Stimulated activated CD4-positive, alpha-beta T cell treated with anti-CD3 and anti-CD28 coated beads, Interleukin-12 subunit alpha, Interleukin-12 subunit beta, amount 100 ng/mL, for 48 hours (primary cell): ENCODE measurements at regions not wholly inside any gene's neighbourhood (a gene's known extent, or its start where the extent isn't known, plus 50 kb on each side); places are given as distances from the start of the nearest gene placed in this dataset.

Experiments used
- DNase-seq, 3 donors: peaks; one replicate each; pipeline ENCODE4 v3.0.0-alpha.2; 2020; ENCODE audit warnings: low read depth in 2 of 3, low spot score in 1 of 3

DNA sequence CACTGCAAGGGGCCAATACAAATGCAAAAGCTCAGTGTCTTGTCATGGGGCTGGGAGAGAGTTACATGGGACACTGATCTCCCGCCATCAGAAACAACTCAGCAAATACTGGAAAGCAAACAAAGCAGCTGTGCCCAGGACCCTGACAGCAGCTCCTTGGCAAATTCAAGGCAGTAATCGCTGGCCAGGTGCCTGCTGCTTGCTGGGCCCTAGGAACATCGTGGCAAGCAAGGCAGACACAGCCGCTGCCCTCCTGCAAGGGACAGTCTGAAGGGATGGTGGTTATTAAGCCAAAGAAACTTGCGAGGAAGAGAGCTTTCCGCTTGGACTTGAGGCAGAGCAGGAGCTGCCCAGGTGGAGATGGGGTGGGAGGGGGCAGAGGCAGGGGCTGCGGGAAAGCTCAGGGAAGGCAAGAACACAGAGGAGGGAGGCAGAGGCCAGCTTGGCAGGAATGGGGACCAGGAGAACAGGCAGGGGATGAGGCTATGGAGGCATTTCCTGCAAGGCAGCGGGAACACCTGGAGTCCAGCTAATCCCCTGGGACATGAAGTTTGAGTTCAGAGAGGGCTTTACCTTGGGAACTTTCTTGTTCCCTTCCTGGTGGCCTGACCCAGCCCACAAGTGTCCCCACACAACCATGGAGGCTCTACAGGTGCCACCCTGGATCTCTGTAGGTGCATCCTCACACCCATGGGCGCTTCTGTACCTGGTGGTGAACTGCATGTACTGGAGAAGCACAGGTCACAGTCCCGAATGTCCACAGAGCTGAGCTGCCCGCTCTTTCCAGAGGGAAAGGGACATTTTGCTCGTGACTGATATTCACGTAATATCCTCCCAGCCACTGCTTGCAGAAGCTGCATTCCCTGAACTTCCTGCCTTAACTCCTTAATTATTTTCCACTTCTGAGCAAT is 78.7 kb upstream of the ATP2B2 start:
- DNase-seq: no peak

GRCh38 chr3:10585945-10586344 is 80.6 kb upstream of the ATP2B2 start:
- no peak for DNase-seq

- DNase-seq: peak; percentile 9 to 35 (median 18)
Measured at GRCh38 chr3:10594915-10595314, 89.5 kb upstream of the ATP2B2 start.

- no peak for DNase-seq
Measured at GRCh38 chr3:10596746-10597448, 91.5 kb upstream of the ATP2B2 start.

DNA sequence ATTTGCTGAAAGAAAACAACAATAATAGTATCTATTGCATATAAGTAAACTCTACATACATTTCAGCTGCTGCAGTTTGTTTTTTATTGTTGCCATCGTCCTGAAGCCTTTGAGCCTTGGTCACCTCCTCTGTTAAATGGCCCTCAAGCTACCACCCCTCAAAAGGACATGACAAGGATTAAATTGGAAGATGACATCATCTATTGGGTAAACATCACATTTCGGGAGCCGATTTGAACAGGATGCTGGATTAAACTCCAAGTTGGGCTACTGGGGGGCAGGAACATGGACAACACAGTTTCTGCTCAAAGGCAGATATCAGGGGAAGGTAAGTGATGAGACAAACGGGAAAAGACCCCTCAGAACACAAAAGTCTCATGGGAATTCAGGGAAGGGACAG is 92.3 kb upstream of the ATP2B2 start:
- no peak for DNase-seq

DNA sequence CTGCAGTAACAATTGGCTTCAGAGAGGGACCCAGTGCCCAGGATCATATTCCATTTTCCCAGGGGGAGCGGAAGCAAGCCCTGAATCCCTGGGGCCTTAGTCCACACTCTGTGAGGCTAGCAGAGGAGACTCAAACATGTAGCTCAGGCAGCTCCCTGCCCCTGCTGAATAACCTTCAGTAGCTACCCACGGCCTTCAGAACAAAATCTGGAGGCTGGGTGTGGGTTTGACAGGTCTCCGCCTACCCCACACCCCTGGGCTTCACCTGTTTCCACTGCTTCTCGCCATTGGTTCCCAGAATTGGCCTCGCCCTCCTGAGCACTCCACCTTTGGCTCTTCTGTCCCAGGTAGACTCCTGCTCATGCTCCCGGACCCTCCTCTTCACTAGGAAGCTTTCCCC is 93.6 kb upstream of the ATP2B2 start:
- DNase-seq: no peak

- DNase-seq: no peak
Measured at GRCh38 chr3:10599444-10599843, 94.1 kb upstream of the ATP2B2 start.

DNA sequence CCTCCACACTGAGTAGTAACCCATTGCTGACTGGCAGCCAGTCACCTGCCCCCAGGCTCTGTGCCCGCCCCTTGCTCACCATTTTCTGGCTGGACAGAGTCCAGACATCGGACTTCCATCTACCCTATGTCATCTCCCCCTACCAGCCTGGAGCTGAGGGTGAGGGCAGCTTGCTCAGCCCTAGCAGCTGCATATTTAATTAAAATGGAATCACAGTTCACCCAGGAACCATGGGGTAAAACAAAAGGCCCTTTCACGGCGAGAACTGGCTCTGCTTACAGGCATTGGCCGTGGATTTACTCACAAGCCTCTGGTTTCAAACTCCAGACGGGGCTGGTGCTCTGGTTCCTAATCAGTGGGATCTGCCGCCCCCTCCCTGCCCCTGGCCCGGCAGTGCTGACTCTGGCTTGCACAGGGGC is 94.9 kb upstream of the ATP2B2 start:
- DNase-seq: no peak

DNA sequence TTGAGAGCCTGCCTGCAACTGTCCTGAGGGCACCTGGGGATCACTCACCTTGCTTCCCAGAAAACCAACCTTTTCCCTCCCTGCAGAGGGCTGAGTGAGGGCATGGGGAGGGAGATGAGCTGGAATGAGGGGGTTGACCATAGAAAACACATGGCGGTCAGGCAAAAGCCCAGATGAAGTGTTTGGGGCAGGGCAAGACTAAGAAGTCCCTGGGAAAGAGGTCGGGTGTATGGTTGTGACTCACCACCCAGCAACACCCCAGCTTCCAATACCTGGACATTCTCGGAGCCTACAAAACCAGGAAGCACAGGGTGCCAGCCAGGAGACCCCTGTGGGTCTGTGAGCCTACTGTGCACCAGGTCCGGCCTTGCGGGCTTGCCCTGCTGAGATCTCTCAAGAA is 95.3 kb upstream of the ATP2B2 start:
- DNase-seq: no peak

DNA sequence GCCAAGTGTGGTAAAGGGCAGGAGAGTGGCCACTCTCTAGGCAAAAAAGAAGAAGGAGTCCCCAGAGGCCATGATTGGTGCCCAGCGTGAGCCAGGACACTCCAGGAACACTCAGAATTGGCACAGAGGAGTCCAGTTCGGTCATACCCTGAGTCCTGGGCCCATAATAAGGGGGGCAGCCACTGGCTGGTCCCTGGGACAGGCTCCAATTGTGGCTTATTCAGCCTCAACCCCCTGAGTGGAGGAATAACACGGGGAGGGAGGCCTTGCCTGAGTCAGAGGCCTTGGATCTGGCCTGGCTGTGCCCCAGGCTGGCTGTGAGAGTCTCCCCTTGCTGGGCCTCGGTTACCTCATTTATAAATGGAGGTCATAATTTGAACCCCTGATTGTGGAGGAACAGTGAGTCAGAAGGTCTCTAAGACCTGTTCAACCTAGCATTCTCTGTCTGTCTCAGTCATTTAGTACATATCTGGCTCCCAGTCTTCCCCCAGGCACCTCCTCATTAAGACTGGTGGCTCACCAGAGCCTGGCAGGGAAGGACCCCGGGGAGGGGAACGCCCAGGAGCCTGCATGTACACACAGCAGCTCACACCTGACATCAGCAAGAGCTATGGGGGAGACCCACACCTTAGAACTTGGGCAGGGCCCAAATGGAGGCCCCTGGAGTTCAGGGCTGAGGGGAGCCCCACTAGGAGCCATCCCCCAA is 95.9 kb upstream of the ATP2B2 start:
- no peak for DNase-seq

DNA sequence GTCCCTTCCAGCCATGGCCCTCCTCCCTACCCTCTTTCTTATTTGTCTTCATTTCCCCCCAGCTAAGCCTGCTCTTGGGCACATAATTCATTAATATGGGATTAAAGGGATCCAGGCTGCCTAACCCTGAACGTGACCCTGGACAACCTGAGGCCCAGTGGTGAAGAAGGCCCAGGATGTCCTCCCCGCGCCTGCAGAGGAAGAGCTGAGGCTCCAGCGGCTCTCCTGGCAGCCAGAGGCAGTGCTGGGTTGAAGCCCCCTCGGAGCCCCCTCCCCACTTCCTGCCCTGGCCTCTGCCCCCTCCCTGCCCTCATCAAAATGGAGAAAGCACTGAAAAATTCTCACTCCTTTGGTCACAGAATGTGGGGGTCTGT is 96.5 kb upstream of the ATP2B2 start:
- DNase-seq: no peak

DNA sequence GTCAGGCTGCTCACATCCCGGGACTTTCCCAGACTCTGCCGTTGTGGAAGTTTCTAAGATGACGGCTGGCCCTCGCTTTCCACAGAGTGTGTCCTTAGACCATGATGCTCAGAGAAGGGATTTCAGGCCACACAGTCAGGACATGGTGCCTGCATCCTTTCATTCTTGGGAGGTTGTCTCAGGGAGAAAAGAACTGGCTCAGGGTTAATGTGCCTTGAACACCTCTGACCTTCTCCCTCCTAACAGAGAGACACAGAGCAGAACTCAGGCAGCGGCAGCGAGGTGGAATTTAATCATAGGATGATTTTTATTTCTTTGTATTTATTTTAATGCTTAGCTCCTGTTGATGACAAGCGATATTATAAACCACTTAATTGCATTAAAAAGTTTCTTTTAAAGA is 96.9 kb upstream of the ATP2B2 start:
- DNase-seq: no peak

- peak; percentile 20 to 31 (median 27) for DNase-seq
Measured at GRCh38 chr3:10602769-10603768, 97.7 kb upstream of the ATP2B2 start.

DNA sequence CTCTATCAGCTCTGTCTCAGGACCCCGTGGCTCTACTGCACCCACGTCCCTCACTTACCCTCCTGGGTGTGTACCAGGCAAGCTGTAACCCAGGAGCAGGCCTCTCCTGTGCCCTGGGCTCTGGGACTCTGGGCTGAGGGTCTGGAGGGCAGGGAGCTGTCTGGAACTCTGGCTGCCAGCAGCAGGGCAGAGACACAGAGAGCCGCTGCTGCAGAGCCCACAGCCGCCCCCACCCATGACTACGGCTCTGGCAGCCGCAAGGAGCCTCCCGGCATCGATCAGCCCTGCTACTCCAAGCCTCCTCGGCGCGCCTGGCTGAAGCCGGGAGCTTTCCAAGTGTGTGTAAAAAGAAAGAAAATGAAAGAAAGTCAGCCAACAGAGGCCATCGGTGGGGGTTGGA is 103.7 kb upstream of the ATP2B2 start:
- DNase-seq: no peak

GRCh38 chr3:10614168-10614567 is 108.8 kb upstream of the ATP2B2 start:
- no peak for DNase-seq

DNA sequence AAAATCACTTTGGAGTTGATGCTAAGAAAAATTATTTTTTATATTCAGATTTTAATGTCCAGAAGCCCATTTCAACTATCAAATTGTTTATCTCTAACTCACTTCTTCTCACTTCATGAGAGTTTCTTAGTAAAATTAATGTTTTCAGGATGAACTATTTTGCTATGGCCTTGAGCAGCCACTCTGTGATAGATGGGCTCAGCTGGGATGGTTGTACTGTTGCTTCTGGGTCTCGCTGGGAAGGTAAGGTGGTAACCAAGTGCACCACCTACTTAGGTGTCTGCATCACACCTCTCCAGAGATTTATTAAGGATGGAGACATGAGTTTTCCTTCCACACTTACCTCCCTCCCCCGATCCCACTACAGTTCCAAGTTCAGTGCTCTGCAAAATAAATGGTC is 110.3 kb upstream of the ATP2B2 start:
- DNase-seq: no peak

DNA sequence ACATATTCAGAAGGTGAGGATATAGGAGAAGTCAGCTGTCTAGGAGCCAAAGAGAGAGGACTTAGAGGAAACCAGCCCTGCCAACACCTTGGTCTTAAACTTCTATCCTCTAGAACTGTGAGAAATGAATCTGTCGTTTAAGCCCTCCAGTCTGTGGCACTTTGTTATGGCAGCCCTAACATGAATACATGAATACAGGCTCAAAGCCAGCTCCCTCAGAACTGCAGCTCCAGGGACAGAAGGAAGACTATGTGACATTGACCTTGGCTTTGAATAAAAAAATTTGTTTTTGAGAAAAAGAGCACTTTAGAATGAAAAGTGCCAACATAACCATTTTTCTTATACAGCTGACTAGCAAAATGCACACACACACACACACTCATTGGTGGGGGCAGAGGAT is 110.9 kb upstream of the ATP2B2 start:
- DNase-seq: no peak

DNA sequence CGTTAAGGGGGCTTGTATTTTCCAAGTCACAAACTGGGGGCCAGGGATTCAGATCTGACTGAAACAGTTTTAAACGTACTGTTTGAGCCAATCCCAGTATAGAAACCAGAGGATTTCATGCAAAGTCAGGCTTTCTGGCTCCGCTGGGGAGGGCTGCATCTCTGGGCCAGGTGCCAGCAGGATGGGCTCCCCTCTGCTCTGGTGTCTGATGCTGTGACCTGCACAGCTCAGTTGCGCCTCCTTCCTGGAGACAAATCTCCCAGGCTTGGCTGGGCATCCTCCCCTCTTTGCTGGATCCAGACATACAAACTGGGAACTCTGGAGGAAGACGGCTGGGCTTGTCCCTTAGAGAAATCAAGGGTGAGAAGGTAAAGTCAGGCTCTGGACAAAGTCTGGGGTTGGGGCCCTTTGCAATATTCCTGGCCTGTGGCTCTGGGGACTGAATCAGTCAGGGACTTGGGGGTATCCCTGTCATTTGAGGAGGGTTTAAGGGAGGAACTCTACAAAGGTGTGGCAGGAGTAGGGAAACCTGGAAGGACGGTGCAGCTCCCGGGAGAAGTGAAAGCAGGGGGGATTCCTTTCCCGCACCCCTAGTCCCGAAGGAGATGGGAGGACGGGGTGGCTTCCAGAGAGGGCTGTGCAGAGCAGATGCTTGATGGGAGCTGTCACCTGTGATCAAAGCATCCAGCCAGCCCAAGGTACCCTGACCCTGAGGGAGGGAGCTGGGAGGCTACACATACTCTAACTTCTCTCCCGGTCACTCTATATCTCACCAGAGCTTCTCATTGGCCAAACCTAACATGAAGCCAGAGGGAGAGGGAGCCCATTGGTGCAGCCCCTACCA is 114.8 kb upstream of the ATP2B2 start:
- DNase-seq: no peak

- no peak for DNase-seq
Measured at GRCh38 chr3:10620833-10621082, 115.4 kb upstream of the ATP2B2 start.
